ENCODE measurements at regions not wholly inside any gene's neighbourhood (a gene's known extent, or its start where the extent isn't known, plus 50 kb on each side); places are given as distances from the start of the nearest gene placed in this dataset.

DNA sequence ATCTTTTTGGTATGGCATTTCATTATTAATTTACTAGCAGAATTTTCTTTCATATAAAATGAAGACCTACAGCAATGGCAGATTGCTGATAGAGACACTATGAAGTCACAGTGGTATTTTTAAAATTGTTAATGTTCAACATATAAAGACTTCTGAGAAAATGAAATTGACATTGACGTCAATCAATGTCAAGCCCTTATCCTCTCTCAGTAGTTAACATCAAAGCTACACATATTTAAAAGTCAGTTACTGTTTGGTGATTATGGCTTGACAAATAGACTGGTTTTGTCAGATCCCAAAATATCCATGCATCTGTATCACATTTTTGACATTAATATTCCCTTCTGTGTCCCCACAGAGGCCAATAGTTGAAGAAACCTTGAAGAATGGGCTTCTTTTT is 1069.1 kb upstream of the SEL1L start:
- H3K4me3 ChIP-seq (ENCODE audit: low read length): peak overlapping the region; percentile 5
- TF ChIP-seq EP300 (conservative IDR thresholded peaks at IDR 0.05; ENCODE audit: poor library complexity, severe bottlenecking) (peak; percentile 92), POLR2AphosphoS5 (IDR thresholded peaks at IDR 0.05) (peak; percentile 44), REST (IDR thresholded peaks at IDR 0.05; ENCODE audit: borderline replicate concordance) (no peak)
- H3F3A ChIP-seq (ENCODE audit: insufficient read depth, low read length, poor library complexity, severe bottlenecking): no peaks in the 10 kb centered on the region
- no peaks in the 10 kb centered on the region for H3K27me3 ChIP-seq (ENCODE audit: insufficient read depth, low read depth, low read length)
- H3K9ac ChIP-seq (ENCODE audit: low read length): no peak overlapping the region
- H3K79me2 ChIP-seq (replicated peaks; ENCODE audit: insufficient read depth, low read length): no peaks in the 10 kb centered on the region
- no peaks in the 10 kb centered on the region for H3K9me3 ChIP-seq (ENCODE audit: low read length)
- peak overlapping the region; percentile 30 for H3K27ac ChIP-seq (ENCODE audit: low read length)
- H4K20me1 ChIP-seq (ENCODE audit: insufficient read depth): no peaks in the 10 kb centered on the region
- no peaks in the 10 kb centered on the region for H3K9me2 ChIP-seq (ENCODE audit: insufficient read depth, low read length)
- H3K4me2 ChIP-seq (ENCODE audit: low read length): no peak overlapping the region
- no peak overlapping the region for H2AFZ ChIP-seq (ENCODE audit: low read depth, low read length)
- H3K36me3 ChIP-seq (ENCODE audit: insufficient read depth, low read length): no peaks in the 10 kb centered on the region

- Histone ChIP-seq H3K79me2 (replicated peaks; ENCODE audit: insufficient read depth, low read length) (no peaks in the 10 kb centered on the region), H3K36me3 (ENCODE audit: insufficient read depth, low read length) (no peaks in the 10 kb centered on the region), H3K9me2 (ENCODE audit: insufficient read depth, low read length) (no peaks in the 10 kb centered on the region), H3K4me2 (ENCODE audit: low read length) (no peak overlapping the region), H4K20me1 (ENCODE audit: insufficient read depth) (no peaks in the 10 kb centered on the region), H3K4me3 (ENCODE audit: low read length) (no peak overlapping the region), H3K27me3 (ENCODE audit: insufficient read depth, low read depth, low read length) (no peaks in the 10 kb centered on the region), H3K9me3 (ENCODE audit: low read length) (no peaks in the 10 kb centered on the region), H3F3A (ENCODE audit: insufficient read depth, low read length, poor library complexity, severe bottlenecking) (no peaks in the 10 kb centered on the region), H2AFZ (ENCODE audit: low read depth, low read length) (no peak overlapping the region), H3K9ac (ENCODE audit: low read length) (no peak overlapping the region), H3K27ac (ENCODE audit: low read length) (no peak overlapping the region)
- TF ChIP-seq RAD21 (conservative IDR thresholded peaks at IDR 0.05) (no peak), EZH2 (IDR thresholded peaks at IDR 0.05; ENCODE audit: borderline replicate concordance, insufficient read depth, low read length, poor library complexity, severe bottlenecking) (no peak), TAF1 (IDR thresholded peaks at IDR 0.05; ENCODE audit: low read depth) (no peak), MXI1 (conservative IDR thresholded peaks at IDR 0.05; ENCODE audit: poor library complexity, severe bottlenecking) (no peak), POLR2AphosphoS5 (IDR thresholded peaks at IDR 0.05) (no peak), REST (IDR thresholded peaks at IDR 0.05; ENCODE audit: borderline replicate concordance) (no peak), EP300 (conservative IDR thresholded peaks at IDR 0.05; ENCODE audit: poor library complexity, severe bottlenecking) (no peak), SMC3 (conservative IDR thresholded peaks at IDR 0.05; ENCODE audit: poor library complexity) (no peak)
- TF ChIP-seq, protein P1, sequence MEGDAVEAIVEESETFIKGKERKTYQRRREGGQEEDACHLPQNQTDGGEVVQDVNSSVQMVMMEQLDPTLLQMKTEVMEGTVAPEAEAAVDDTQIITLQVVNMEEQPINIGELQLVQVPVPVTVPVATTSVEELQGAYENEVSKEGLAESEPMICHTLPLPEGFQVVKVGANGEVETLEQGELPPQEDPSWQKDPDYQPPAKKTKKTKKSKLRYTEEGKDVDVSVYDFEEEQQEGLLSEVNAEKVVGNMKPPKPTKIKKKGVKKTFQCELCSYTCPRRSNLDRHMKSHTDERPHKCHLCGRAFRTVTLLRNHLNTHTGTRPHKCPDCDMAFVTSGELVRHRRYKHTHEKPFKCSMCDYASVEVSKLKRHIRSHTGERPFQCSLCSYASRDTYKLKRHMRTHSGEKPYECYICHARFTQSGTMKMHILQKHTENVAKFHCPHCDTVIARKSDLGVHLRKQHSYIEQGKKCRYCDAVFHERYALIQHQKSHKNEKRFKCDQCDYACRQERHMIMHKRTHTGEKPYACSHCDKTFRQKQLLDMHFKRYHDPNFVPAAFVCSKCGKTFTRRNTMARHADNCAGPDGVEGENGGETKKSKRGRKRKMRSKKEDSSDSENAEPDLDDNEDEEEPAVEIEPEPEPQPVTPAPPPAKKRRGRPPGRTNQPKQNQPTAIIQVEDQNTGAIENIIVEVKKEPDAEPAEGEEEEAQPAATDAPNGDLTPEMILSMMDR (IDR thresholded peaks at IDR 0.05; ENCODE audit: poor library complexity, severe bottlenecking): no peak
Observed at GRCh38 chr14:82604819-82605218, 1071.2 kb upstream of the SEL1L start.
